ENCODE measurements at regions not wholly inside any gene's neighbourhood (a gene's known extent, or its start where the extent isn't known, plus 50 kb on each side); places are given as distances from the start of the nearest gene placed in this dataset.

DNA sequence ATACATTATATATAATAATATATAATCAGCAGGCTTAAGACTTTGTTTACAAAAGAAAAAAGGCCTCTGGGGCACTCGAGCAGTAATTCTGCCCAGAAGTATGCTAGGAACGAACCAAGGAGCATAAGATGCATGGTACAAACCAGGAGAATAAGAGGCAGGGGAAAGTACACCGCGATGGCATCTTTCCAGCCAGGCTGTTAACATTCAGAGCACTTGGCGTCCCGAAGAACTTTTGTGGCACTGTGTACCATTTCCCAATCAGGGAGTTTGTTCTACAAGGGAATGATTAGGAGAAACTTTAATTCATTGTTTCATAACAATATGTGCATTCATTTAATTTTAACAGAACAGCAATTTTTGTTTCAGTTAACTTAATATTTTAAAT, 125.1 kb downstream of the WT1 start:
- TF ChIP-seq POLR2AphosphoS5 (IDR thresholded peaks at IDR 0.05; ENCODE audit: low read depth, low read length) (no peak), TAF1 (IDR thresholded peaks at IDR 0.05; ENCODE audit: borderline replicate concordance, insufficient read depth, low read length) (no peak), SIN3A (IDR thresholded peaks at IDR 0.05; ENCODE audit: borderline replicate concordance, insufficient read depth, low read length) (no peak), FOXP2 (optimal IDR thresholded peaks at IDR 0.05; ENCODE audit: borderline replicate concordance, extremely low read depth, extremely low read length, insufficient read depth) (no peak)
- TF ChIP-seq, protein P1, sequence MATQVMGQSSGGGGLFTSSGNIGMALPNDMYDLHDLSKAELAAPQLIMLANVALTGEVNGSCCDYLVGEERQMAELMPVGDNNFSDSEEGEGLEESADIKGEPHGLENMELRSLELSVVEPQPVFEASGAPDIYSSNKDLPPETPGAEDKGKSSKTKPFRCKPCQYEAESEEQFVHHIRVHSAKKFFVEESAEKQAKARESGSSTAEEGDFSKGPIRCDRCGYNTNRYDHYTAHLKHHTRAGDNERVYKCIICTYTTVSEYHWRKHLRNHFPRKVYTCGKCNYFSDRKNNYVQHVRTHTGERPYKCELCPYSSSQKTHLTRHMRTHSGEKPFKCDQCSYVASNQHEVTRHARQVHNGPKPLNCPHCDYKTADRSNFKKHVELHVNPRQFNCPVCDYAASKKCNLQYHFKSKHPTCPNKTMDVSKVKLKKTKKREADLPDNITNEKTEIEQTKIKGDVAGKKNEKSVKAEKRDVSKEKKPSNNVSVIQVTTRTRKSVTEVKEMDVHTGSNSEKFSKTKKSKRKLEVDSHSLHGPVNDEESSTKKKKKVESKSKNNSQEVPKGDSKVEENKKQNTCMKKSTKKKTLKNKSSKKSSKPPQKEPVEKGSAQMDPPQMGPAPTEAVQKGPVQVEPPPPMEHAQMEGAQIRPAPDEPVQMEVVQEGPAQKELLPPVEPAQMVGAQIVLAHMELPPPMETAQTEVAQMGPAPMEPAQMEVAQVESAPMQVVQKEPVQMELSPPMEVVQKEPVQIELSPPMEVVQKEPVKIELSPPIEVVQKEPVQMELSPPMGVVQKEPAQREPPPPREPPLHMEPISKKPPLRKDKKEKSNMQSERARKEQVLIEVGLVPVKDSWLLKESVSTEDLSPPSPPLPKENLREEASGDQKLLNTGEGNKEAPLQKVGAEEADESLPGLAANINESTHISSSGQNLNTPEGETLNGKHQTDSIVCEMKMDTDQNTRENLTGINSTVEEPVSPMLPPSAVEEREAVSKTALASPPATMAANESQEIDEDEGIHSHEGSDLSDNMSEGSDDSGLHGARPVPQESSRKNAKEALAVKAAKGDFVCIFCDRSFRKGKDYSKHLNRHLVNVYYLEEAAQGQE (IDR thresholded peaks at IDR 0.05; ENCODE audit: insufficient read depth in 1 of 2, low read depth in 2 of 2, low read length in 2 of 2) = no peak

Data from PFSK-1 (cell line).